ENCODE measurements at regions not wholly inside any gene's neighbourhood (a gene's known extent, or its start where the extent isn't known, plus 50 kb on each side); places are given as distances from the start of the nearest gene placed in this dataset.

- TF ChIP-seq, protein P1, sequence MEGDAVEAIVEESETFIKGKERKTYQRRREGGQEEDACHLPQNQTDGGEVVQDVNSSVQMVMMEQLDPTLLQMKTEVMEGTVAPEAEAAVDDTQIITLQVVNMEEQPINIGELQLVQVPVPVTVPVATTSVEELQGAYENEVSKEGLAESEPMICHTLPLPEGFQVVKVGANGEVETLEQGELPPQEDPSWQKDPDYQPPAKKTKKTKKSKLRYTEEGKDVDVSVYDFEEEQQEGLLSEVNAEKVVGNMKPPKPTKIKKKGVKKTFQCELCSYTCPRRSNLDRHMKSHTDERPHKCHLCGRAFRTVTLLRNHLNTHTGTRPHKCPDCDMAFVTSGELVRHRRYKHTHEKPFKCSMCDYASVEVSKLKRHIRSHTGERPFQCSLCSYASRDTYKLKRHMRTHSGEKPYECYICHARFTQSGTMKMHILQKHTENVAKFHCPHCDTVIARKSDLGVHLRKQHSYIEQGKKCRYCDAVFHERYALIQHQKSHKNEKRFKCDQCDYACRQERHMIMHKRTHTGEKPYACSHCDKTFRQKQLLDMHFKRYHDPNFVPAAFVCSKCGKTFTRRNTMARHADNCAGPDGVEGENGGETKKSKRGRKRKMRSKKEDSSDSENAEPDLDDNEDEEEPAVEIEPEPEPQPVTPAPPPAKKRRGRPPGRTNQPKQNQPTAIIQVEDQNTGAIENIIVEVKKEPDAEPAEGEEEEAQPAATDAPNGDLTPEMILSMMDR (IDR thresholded peaks at IDR 0.05) = no peak
- TF ChIP-seq EZH2 (IDR thresholded peaks at IDR 0.05) = no peak
- no peak for TF ChIP-seq EZH2phosphoT487 (IDR thresholded peaks at IDR 0.05)
Observed at GRCh38 chr13:72043366-72043765, 176.4 kb upstream of the DACH1 start.
